ENCODE measurements at regions not wholly inside any gene's neighbourhood (a gene's known extent, or its start where the extent isn't known, plus 50 kb on each side); places are given as distances from the start of the nearest gene placed in this dataset.

- H3K23me2 ChIP-seq (ENCODE audit: low read depth, low read length) = no peaks in the 10 kb centered on the region
- H2BK5ac ChIP-seq (ENCODE audit: low read depth, low read length) = no peak overlapping the region
- no peak overlapping the region for H3K18ac ChIP-seq (ENCODE audit: extremely low read depth, low read length)
- FAIRE-seq (no peak), DNase-seq (ENCODE audit: low read depth in 1 of 2, low spot score in 2 of 2) (no peak)
- no peak overlapping the region for H4K91ac ChIP-seq (replicated peaks; ENCODE audit: insufficient read length, low read length)
- H3K23ac ChIP-seq (ENCODE audit: insufficient read length) = no peak overlapping the region
- H2BK120ac ChIP-seq (replicated peaks; ENCODE audit: low read depth, low read length) = no peak overlapping the region
- H2AK5ac ChIP-seq (ENCODE audit: low read depth, low read length) = no peak overlapping the region
- no peak overlapping the region for H3K4ac ChIP-seq (replicated peaks; ENCODE audit: insufficient read length, low read depth, low read length)
- H3K4me3 ChIP-seq (ENCODE audit: extremely low read depth in 1 of 4, insufficient read depth in 2 of 4, low read depth in 3 of 4, low read length in 4 of 4) = no peak overlapping the region
- H2BK12ac ChIP-seq (ENCODE audit: low read depth, low read length) = no peak overlapping the region
- 100% methylated on average over 1 of the region's 1 CpG; no CpG with 5 or more reads in 1 of the 2 experiments for WGBS, 2 experiments (ENCODE audit: extremely low coverage in 1 of 2, insufficient coverage in 1 of 2, insufficient read length in 1 of 2, insufficient replicate concordance in 2 of 2, low coverage in 1 of 2, low lambda C conversion rate in 2 of 2, missing lambda C conversion rate in 1 of 2)
- ChIA-PET CTCF (ENCODE audit: partially characterized antibody) (no interaction called here), POLR2A (ENCODE audit: partially characterized antibody) (no interaction called here)
- peaks cover 0 to 4% (median 2%) of the 10 kb centered on the region in 4 experiments; a peak in 2 of 7 replicates for H3K4me1 ChIP-seq (replicated peaks in 1 of 4; ENCODE audit: control insufficient read depth in 3 of 4, insufficient read depth in 4 of 4, low read length in 3 of 4)
- H3K27me3 ChIP-seq (replicated peaks in 1 of 4; ENCODE audit: control insufficient read depth in 3 of 4, extremely low read depth in 1 of 4, insufficient read depth in 3 of 4, low read length in 3 of 4) = no peaks in the 10 kb centered on the region
- no peak overlapping the region for H3K14ac ChIP-seq (ENCODE audit: insufficient read length)
- no peak overlapping the region for H3K4me2 ChIP-seq (ENCODE audit: insufficient read depth in 1 of 2, low read depth in 2 of 2, low read length in 2 of 2)
- H2BK15ac ChIP-seq (ENCODE audit: low read length) = no peak overlapping the region
- no peaks in the 10 kb centered on the region for H3K79me2 ChIP-seq (ENCODE audit: control insufficient read depth in 1 of 2, insufficient read depth in 2 of 2, low read length in 2 of 2)
- H4K20me1 ChIP-seq (replicated peaks in 1 of 2; ENCODE audit: control insufficient read depth in 1 of 2, insufficient read depth in 2 of 2, low read length in 2 of 2) = no peaks in the 10 kb centered on the region
- H3K56ac ChIP-seq (replicated peaks; ENCODE audit: insufficient read length, low read depth, low read length) = no peak overlapping the region
- H3K36me3 ChIP-seq (ENCODE audit: control insufficient read depth in 2 of 4, insufficient read depth in 4 of 4, low read length in 3 of 4) = no peaks in the 10 kb centered on the region
- no peak overlapping the region for H3K27ac ChIP-seq (ENCODE audit: low read depth, low read length)
- no peak overlapping the region for H2BK20ac ChIP-seq (ENCODE audit: low read length)
- no peak overlapping the region for H3K9ac ChIP-seq (replicated peaks in 1 of 4; ENCODE audit: extremely low read depth in 1 of 4, low read depth in 3 of 4, low read length in 3 of 4)
- no peak overlapping the region for H4K5ac ChIP-seq (ENCODE audit: insufficient read length, low read depth, low read length)
- H3K9me3 ChIP-seq (ENCODE audit: insufficient read depth in 2 of 2, low read depth in 1 of 2, low read length in 1 of 2) = 0 out of 4 replicates have a peak, but pooled peaks cover 0 to 2% of the 10 kb centered on the region in 2 experiments
- no peak overlapping the region for H4K8ac ChIP-seq (ENCODE audit: extremely low read depth, insufficient read depth, low read length)
- H2AFZ ChIP-seq (ENCODE audit: low read length) = no peak overlapping the region
- no peaks in the 10 kb centered on the region for H3K79me1 ChIP-seq (ENCODE audit: low read depth, low read length)
- no peak for TF ChIP-seq SP1 (IDR thresholded peaks at IDR 0.05; ENCODE audit: low read depth, low read length)
- no peak for TF ChIP-seq POLR2A (IDR thresholded peaks at IDR 0.05; ENCODE audit: control extremely low read depth in 1 of 2, low read depth in 2 of 2, low read length in 2 of 2)
- TF ChIP-seq, protein P1, sequence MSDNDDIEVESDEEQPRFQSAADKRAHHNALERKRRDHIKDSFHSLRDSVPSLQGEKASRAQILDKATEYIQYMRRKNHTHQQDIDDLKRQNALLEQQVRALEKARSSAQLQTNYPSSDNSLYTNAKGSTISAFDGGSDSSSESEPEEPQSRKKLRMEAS (IDR thresholded peaks at IDR 0.05) = no peak
- TF ChIP-seq RBBP5 (IDR thresholded peaks at IDR 0.05; ENCODE audit: borderline replicate concordance, low read depth, low read length) = no peak
- no peak for TF ChIP-seq JUND (IDR thresholded peaks at IDR 0.05; ENCODE audit: low read length)
- TF ChIP-seq TAF1 (IDR thresholded peaks at IDR 0.05; ENCODE audit: low read depth, low read length) = no peak
- TF ChIP-seq BCL11A (IDR thresholded peaks at IDR 0.05; ENCODE audit: low read depth in 2 of 2, low read length in 2 of 2) = no peak
- TF ChIP-seq NRF1 (IDR thresholded peaks at IDR 0.05; ENCODE audit: low read depth, low read length) = no peak
- no peak for TF ChIP-seq CTCF (IDR thresholded peaks at IDR 0.05; ENCODE audit: control extremely low read depth in 1 of 3, insufficient read depth in 1 of 3, low read depth in 1 of 3, low read length in 3 of 3)
- TF ChIP-seq CEBPB (IDR thresholded peaks at IDR 0.05; ENCODE audit: low read depth, low read length) = no peak
- TF ChIP-seq ASH2L (IDR thresholded peaks at IDR 0.05; ENCODE audit: low read length) = no peak
- TF ChIP-seq KDM5A (IDR thresholded peaks at IDR 0.05; ENCODE audit: low read length) = no peak
- no peak for TF ChIP-seq SAP30 (IDR thresholded peaks at IDR 0.05; ENCODE audit: insufficient read depth, insufficient replicate concordance, low read length)
- TF ChIP-seq CBX8 (IDR thresholded peaks at IDR 0.05; ENCODE audit: borderline replicate concordance, low read depth, low read length) = no peak
Observed at GRCh38 chr3:25145176-25145575, 282.9 kb upstream of the RARB start.

All from H1 (cell line).